GM21576 (cell line): ENCODE measurements at regions not wholly inside any gene's neighbourhood (a gene's known extent, or its start where the extent isn't known, plus 50 kb on each side); places are given as distances from the start of the nearest gene placed in this dataset.
"Not testable (repeated sequence)": the region's sequence is repeated elsewhere in the genome, so short reads cannot be mapped to it uniquely, and the experiment has no call there.

Experiments used
- ATAC-seq: cut with Tn5 transposase; IDR thresholded peaks from one replicate; pipeline ENCODE4 v1.9.1; 2021; ENCODE audit warnings: mild to moderate bottlenecking, moderate library complexity; ENCODE audit not compliant: unreplicated experiment

DNA sequence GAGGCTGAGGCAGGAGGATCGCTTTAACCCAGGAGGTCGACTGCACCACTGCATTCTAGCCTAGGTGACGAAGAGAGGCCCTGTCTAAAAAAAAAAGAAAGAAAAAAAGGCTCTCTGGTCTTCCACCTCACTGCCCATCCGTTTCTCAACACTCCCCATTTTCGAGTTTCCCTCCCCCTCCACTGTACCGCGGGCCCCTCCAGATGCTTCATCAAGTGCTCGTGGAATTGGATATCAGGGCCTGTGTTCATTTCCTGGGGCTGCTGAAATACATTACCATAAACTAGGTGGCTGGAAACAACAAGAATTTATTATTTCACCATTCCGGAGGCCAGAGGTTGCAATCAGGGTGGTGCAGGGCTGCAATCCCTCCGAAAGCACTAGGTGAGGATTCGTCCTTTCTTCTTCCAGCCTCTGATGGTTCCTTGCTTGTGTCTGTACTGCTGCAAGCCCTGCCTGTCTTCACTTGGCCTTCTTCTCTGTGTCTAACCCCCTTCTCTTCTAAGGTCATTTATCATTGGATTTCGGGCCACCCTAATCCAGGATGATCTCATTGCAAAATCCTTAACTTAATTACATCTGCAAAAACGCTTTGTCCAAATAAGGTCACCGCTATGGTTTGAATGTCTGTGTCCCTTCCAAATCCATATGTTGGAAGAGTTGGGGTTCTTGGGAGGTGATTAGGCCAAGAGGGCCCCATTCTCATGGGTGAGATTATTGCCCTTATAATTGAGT, 135.1 kb downstream of the CRLF3 start:
- not testable (repeated sequence) for ATAC-seq

DNA sequence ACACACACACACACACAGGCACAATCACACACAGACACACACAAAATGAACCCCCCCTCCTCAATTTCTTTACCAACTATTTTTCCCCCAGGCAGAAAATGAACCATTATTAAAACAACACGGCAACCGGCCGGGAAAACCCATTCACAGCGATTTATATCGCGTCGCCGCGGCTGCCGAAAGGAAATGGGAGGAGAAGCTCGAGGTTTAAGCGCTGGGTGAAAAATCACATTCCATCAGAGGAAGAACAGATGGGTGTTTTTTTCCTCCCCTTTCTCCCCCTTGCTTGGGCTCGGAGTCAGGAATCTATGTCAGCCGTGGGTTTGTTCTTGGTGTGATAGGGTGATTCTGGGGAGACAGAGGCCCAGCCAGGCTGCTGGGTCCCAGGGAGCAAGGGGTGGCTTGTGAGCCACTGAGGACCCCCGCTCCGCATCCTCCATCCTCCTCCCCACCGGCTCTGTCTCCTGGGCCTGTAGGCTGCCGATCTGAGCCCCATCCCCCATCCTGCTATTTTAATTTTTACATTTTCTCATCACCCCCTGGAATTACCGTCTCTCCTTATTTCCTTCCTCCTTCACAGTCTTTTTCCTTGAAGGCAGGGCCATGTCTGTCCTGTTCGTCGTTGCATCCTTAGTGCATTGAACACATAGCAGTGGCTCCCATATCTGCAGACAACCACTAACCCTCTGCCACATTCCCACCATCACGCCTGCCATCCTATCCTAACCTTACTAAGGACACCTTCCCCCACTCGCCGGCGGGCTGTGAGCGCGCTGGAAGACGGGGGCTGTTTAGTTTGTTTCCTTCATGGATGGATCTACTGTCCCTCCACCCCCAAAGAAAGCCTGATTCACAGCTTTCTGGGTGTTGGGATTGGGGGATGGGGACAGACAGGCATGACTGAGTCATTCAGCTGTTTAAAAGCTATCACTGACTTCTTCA, 137.7 kb downstream of the CRLF3 start:
- not testable (repeated sequence) for ATAC-seq

DNA sequence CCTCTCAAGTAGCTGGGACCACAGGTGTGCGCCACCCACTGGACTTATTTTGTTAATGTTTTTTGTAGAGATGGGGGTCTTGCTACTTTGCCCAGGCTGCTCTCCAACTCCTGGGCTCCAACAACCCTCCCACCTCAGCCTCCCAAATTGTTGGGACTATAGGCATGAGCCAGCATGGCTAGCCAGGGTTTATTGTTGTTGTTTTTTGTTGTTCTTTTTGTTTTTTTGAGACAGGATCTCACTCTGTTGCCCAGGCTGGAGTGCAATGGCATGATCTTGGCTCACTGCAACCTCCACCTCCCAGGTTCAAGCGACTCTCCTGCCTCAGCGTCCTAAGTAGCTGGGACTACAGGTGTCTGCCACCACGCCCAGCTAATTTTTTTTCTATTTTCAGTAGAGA, 142.2 kb downstream of the CRLF3 start:
- not testable (repeated sequence) for ATAC-seq

DNA sequence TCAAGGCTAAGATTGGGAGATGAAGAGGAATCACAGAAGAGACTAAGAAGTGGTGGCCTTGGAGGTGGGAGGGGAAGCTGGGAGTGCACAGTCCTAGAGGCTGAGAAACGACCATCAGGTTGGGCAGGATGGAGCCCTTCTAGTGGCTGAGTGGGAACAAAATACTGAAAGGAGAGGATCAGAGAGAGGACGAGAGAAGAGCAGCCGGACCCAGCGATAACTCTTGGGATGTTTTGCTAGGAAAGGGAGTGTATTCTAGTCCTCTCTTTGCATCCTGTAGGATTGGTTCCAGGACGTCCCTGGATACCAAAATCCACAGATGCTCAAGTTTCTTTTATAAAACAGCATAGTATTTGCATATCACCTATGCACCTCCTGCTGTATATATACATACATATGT, 143.8 kb downstream of the CRLF3 start:
- not testable (repeated sequence) for ATAC-seq

DNA sequence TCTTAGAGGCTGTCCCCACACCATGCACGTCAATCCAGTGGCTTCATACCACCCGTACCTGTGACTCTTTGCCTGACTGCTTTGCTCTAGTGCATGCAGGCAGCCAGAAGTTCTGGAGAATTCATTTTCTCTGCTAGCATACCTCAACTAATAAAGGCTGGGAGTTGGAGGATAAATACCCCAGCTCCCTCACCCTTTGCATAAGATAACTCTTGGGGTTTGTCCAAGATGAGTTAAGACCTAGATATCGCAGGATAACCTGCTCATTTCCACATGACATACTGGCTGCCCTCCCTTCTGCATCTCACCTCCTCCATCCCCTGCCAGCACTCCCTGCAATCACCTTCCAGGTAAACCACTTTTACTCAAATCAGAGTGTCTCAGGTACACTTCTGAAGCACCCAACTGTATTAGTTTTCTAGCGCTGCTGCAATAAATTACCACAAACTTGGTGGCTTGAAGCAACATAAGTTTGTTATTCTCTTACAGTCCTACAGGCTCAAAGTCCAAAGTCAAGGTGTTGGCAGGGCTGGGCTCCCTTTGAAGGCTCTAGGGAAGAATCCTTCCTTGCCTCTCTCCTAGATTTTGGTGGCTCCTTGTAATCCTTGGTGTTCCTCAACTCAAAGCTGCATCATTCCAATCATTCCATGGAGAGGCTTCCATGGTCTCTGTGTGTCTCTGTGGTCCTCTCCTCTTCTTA, 146.8 kb downstream of the CRLF3 start:
- no peak for ATAC-seq

DNA sequence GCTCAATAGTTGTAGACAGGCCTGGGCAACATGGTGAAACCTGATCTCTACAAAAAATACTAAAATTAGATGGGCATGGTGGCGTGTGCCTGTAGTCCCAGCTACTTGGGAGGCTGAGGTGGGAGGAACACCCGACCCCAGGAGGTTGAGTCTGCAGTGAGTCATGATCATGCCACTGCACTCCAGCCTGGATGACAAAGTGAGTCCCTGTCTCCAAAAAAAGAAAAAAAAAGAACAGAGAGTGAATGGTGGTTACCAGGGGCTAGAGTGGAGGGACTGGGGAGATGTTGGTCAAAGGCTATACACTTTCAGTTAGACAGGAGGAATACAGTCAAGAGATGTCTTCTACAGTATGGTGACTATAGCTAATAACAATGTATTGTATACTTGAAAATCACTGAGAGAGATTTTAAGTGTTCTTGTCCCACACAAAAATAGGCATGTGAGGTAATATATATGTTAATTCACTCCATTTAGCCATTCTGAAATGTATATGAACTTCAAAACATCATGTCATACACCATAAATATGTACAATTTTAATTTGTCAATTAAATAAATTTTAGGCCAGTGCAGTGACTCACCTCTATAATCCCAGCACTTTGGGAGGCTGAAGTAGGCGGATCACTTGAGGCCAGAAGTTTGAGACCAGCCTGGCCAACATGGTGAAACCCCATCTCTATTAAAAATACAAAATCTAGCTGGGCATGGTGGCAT, 148.6 kb downstream of the CRLF3 start:
- ATAC-seq = not testable (repeated sequence)

DNA sequence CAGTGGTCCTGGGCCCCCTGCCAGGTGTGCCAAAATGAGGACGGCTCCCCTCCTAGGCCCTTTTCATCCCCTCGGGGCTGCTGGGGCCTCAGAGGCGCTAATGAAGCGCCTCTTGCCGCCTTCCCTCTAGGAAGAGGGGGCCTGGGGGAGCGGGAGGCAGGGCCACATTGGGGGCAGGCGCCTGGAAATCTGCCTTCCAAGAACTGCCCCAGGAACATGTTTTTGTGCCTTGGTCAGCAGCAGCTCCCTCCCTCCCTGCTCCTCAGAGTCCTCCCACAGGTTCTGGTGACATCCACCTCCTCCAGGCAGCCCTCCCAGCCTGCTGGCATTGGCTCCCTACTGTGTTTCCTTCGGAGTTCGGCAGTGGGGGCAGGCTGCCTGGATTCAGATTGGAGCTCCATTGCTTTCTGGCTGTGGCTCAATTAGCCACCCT, 155.3 kb downstream of the CRLF3 start:
- ATAC-seq = not testable (repeated sequence)

DNA sequence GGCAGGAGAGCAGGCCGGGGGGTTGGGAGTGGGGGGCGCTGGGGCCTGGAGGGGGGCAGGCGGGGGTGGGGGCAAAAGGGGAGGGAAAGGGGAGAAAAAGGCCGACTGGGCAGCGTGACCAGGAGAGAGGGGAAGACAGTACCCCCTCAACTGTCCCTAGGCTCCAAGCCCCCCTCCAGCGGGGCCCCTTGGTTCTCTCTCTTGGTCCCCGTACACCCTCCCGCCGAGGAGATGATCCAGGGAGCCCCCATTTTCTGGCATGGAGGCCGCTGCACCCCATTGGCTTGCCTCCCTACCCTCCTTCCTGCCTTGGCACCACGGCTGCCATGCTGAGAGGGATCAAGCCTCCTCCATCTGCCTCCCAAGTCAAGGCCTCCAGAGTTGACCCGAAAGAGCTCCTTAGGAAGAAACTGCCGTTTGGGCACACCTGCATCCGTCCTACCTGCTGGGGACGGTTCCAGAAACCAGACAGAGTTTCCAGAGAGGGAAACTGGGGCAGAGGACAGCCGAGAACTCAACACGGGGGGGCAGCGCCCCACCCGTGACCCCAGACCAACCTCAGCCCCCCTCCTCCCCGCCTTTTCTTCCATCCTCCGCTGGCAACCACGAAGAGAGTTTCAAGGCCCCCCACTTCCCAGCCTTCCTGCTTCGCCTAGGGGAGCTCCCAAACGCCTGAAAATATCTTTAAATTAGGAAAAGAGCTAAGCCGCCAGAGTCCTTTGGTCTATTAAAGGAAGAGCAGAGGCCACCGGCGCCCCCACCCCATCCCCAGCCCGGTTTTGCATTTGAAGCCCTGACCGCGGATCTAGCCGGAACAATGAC, 155.9 kb downstream of the CRLF3 start:
- not testable (repeated sequence) for ATAC-seq

DNA sequence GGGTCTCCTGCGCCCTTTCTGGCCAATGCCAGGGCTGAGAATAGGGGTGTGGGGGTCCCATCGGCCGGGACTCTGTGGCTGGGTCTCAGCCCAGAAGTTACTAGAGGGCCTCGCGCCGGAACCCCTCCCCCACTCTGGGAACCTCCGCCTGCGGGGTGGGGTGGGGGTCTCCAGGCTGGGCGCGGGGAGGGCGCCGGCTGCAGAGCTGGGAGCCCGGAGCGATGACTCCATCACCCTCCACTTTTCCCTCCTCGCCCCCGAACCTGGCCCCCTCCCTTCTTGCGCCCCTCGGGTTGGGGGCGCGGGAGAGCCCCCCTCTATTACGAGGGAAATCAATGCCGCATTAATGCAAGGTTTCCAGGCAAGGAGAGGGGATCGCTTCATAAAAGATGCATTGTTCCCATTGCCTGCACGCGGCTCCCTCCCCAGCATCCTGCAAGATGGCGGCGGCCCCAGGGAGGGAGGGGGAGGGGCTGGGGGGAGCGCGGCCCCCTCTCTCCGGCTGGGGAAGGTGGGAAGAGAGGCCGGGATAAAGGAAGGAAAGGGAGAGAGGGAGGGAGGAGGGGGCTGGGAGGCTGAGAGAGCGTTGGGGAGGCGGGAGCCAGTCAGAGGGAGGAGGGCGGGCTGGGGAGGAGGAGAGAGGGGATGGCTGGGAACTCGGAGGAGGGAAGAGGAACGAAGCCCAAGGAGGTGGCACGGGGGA, 156.7 kb downstream of the CRLF3 start:
- ATAC-seq = not testable (repeated sequence)

DNA sequence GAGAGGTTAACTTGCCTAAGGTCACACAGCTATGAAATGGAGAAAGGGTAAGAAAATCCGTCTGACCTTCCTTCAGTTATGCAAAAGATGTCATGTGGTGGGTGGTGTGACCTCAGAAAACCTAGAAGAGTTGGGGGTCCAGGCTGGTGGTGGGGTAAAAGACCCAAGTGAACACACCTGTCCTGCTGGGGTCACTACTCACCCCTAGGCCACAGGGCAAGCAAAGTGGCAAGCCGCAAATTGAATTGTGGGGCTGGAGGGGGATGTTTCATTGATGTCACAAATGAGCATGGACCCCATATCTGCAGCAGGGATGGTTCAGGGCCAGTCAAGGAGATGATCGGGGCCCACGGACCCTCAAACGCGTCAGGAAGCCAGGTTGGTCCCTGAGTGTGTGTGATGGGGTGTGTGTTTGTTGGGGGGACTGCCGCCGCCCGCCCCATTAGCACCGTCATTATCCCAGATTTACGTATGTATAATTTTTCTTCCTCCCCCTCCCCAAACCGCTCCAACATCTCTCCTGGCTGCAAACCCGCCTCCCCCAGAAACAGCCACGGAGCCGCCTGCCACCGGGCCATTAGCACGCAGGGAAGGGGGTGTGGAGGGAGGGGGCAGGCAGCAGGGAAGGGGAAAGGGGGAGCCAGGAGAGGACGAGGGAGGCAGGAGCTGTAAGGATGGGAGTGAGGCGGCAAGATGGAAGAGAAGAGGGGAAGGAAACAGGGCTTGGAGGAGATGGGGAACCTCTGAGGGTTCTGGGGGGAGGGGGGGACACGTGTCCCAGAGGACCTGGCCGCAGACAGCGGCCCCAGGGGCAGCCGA, 157.4 kb downstream of the CRLF3 start:
- not testable (repeated sequence) for ATAC-seq

DNA sequence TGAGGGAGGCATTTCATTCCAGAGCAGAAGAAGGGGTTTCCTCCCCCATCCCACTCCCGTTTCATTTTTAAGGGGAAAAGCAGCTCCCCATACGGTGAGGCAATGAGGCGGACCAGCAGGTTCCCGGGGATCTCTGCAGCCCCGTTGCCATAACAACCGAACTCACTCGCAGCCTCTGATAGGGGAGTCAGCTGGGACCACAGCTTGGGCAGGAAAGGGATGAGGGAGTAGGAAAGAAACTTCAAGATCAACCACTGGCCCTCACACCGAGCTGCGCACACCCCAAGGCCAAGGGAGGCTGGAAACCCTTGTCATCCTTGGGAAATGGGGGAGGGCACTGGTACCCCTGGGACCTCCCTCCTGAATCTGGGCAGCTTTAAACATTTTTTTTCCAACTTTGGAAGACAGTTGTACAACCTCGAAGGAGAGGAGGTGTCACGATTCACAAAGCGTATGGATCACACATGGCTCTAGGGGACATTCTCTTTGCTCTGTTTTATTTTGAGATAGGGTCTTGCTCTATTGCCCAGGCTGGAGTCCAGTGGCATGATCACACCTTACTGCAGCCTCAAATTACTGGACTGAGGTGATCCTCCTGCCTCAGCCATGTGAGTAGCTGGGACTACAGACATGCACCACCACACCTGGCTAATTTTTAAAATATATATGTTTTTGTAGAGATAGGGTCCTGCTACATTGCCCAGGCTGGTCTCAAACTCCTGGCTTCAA, 160.6 kb downstream of the CRLF3 start:
- ATAC-seq = not testable (repeated sequence)

DNA sequence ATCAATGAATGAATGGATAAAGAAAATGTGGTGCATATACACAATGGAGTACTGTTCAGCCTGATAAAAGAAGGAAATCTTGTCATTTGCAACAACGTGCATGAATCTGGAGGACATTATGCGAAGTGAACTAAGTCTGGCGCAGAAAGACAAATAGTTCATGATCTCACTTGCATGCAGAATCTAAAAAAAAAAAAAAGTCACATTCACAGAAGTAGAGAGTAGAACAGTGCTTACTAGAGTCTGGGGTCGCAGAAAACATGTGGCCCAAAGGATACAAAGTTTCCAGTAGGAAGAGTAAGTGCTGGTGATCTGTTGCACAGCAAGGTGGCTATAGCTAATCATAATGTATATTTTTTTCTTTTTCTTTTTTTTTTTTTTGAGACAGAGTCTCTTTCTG, 167.3 kb downstream of the CRLF3 start:
- not testable (repeated sequence) for ATAC-seq

DNA sequence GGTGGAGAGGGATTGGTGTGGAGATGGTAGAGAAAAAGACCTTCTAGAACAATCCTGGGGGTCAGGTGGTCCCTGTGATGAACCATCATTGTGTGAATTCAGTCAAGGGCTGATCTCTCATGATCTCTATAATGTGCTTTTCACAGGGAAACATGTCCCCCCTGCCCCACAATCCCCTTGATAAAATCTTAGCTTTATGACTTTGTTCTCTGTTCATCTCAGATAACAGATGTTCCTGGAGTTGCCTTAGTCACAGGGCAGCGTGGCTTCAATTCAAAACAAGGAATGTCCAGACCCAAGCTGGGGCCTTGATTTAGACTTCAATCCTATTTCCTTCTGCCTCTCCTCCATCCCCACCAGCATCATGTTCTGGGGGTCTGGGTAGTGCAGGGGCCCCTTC, 171.5 kb downstream of the CRLF3 start:
- not testable (repeated sequence) for ATAC-seq

DNA sequence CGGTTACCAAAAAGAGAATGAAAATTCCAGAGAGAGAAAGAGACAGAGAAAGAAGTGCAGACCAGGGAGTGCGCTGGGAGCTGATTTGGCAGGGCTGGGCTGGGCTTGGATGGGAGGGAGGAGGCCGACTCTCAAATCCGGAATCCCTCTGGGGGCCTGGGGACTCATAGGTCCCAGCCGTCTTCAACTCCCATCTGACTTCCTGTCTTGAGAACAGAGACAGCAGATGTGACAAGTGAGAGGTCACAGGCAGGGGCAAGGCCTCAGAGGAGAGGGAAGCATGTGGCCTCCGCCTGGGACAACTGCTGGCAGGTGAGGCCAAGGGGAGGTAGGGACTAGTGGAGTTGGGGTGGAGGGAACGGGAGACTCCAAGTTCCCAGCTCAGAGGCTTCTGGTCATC, 172.9 kb downstream of the GOSR1 start:
- ATAC-seq = not testable (repeated sequence)

DNA sequence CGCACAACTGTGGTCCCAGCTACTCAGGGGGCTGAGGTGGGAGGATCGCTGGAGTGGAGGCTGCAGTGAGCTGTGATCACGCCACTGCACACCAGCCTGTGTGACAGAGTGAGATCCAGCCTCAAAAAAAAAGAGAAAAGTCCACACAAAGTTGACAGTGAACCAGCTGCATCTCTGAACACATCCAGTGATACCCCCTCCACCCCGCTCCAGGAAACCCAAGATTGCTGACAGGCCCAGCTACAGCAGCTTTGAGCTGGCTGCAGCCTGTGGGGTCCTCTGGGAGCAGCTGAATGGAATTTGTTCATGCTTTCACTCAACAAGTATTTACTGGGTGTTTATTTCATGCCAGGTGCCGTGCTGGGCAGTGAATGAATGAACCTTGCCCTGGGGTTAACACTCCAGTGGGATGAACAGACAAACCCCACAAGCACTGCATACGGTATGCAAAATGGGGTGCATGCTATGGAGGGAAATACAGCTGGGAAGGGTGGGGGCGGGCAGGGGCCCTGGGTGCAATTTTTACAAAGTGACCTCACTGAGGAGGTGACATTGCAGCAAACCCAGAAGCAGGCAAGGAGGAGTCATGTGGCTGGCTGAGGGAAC, 170.9 kb downstream of the GOSR1 start:
- ATAC-seq = not testable (repeated sequence)

DNA sequence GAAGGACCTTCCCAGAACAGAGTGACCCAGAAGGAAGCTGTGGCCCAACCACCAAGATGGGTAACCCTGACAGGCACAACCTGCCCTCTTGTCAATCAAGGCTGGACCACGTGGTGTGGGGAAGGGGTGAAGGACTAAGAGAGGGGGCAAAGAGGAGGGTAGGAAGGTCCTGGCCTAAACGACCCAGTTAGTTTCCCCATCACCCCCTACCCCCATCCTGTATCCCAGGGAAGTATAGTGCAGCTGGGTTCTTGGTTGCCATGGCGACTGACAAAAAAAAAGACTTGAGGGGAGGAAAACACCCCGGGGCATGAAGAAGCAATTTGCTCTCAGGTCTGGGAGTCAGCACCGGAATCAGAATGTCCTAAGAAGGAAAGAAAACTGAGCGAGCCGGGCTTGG, 168.7 kb downstream of the GOSR1 start:
- not testable (repeated sequence) for ATAC-seq

DNA sequence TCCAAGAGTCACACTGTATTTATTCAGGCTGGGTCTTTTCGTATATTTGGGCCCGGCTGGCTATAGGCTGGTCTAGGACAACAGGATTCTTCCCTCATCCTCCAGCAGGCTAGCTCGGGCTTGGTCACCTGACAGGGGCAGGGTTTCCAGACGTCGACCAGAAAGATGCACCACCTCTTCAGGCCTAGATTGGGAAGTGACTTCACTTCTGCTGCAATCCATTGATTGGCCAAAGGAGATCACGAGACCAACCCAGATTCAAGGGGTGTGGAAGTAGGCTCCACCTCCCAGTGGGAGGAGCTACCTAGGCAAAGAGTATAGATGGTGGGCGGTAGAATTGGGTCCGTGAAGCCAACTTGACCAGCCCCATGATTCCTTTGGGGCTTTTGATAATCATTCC, 167.5 kb downstream of the GOSR1 start:
- ATAC-seq = not testable (repeated sequence)
